HG03565 (cell line): ENCODE measurements at regions not wholly inside any gene's neighbourhood (a gene's known extent, or its start where the extent isn't known, plus 50 kb on each side); places are given as distances from the start of the nearest gene placed in this dataset.

Experiments
- ATAC-seq: cut with Tn5 transposase; IDR thresholded peaks from one replicate; pipeline ENCODE4 v1.9.1; 2021; ENCODE audit warnings: mild to moderate bottlenecking, moderate library complexity; ENCODE audit not compliant: unreplicated experiment

- ATAC-seq, result peak; percentile 93
Observed at GRCh38 chr4:171639540-171639939, 173.7 kb upstream of the GALNTL6 start.

GRCh38 chr4:171636606-171637005 lies 176.6 kb upstream of the GALNTL6 start:
- ATAC-seq, result no peak

- no peak for ATAC-seq
Observed at GRCh38 chr4:171629737-171630136, 183.5 kb upstream of the GALNTL6 start.

GRCh38 chr4:171629182-171629581 lies 184.0 kb upstream of the GALNTL6 start:
- ATAC-seq, result peak; percentile 95

GRCh38 chr4:171626554-171626953 lies 186.7 kb upstream of the GALNTL6 start:
- ATAC-seq, result no peak

GRCh38 chr4:171622729-171623128 lies 190.5 kb upstream of the GALNTL6 start:
- ATAC-seq, result peak; percentile 37

GRCh38 chr4:171621646-171622045 lies 191.6 kb upstream of the GALNTL6 start:
- ATAC-seq, result peak; percentile 50

GRCh38 chr4:171612907-171613306 lies 200.3 kb upstream of the GALNTL6 start:
- no peak for ATAC-seq

- no peak for ATAC-seq
Observed at GRCh38 chr4:171602638-171603355, 210.4 kb upstream of the GALNTL6 start.

- ATAC-seq, result no peak
Observed at GRCh38 chr4:171601091-171601490, 212.1 kb upstream of the GALNTL6 start.

GRCh38 chr4:171599628-171600027 lies 213.6 kb upstream of the GALNTL6 start:
- no peak for ATAC-seq

- no peak for ATAC-seq
Observed at GRCh38 chr4:171594293-171594692, 218.9 kb upstream of the GALNTL6 start.

GRCh38 chr4:171590716-171591115 lies 222.5 kb upstream of the GALNTL6 start:
- ATAC-seq, result no peak

- ATAC-seq, result no peak
Observed at GRCh38 chr4:171588764-171589163, 224.4 kb upstream of the GALNTL6 start.

- no peak for ATAC-seq
Observed at GRCh38 chr4:171588051-171588545, 225.1 kb upstream of the GALNTL6 start.

GRCh38 chr4:171583790-171584189 lies 229.4 kb upstream of the GALNTL6 start:
- ATAC-seq, result peak; percentile 47

GRCh38 chr4:171582961-171583581 lies 230.1 kb upstream of the GALNTL6 start:
- peak; percentile 42 for ATAC-seq

GRCh38 chr4:171573181-171573580 lies 240.0 kb upstream of the GALNTL6 start:
- no peak for ATAC-seq

- ATAC-seq, result peak; percentile 70
Observed at GRCh38 chr4:171565130-171565788, 247.9 kb upstream of the GALNTL6 start.

- ATAC-seq, result peak; percentile 75
Observed at GRCh38 chr4:171561419-171561818, 251.8 kb upstream of the GALNTL6 start.

GRCh38 chr4:171553961-171554360 lies 259.2 kb upstream of the GALNTL6 start:
- ATAC-seq, result no peak

- ATAC-seq, result no peak
Observed at GRCh38 chr4:171542640-171543039, 270.6 kb upstream of the GALNTL6 start.
